T-cell (primary cell): ENCODE measurements at regions not wholly inside any gene's neighbourhood (a gene's known extent, or its start where the extent isn't known, plus 50 kb on each side); places are given as distances from the start of the nearest gene placed in this dataset.

Source experiments
- ATAC-seq, 4 experiments: fragments of 200-7000 bp in 3 of 4; fragments of 150-1000 bp in 1 of 4; cut with Tn5 transposase; replicated peaks in 1 of 4; 1 replicate in 3 of 4; 2 replicates in 1 of 4; pipeline ENCODE4 v1.10.0; 2021; ENCODE audit warnings: moderate library complexity in 3 of 4, mild to moderate bottlenecking in 2 of 4, moderate number of reproducible peaks in 1 of 4
- CTCF ChIA-PET, 2 donors: fragments of 300-600 bp; sonication (Branson Sonifier 250); formaldehyde crosslinking; loops; one replicate each; lab custom pipeline; 2022; ENCODE audit warnings: antibody characterized with exemption in 2 of 2; lab: Charles Lee
- POLR2A ChIA-PET, 2 donors: fragments of 300-600 bp; sonication (Branson Sonifier 250); formaldehyde crosslinking; loops; one replicate each; lab custom pipeline; 2022; ENCODE audit warnings: antibody characterized with exemption in 2 of 2; lab: Charles Lee
- DNase-seq, 35 experiments: peaks; one replicate each; pipeline versions ENCODE4 v3.0.0 to v3.0.0-alpha.2; 2013 to 2023
- H3K27ac ChIP-seq: one replicate; pipeline ENCODE4 v1.5.1; 2013; ENCODE audit warnings: low read length
- H3K27me3 ChIP-seq, 2 experiments: replicated peaks in 1 of 2; 1 replicate in 1 of 2; 2 replicates in 1 of 2; pipeline versions ENCODE4 v1.6.1 to v1.7.0; 2013; ENCODE audit warnings: low read length in 1 of 2, mixed read lengths in 1 of 2; ENCODE audit not compliant: control insufficient read depth in 2 of 2, insufficient read depth in 2 of 2; ENCODE audit errors: extremely low read depth in 1 of 2
- H3K36me3 ChIP-seq, 2 donors: 1 replicate in 1 of 2; 2 replicates in 1 of 2; pipeline versions ENCODE4 v1.6.1 to v1.7.0; 2013; ENCODE audit warnings: low read length in 1 of 2; ENCODE audit not compliant: control insufficient read depth in 2 of 2, insufficient read depth in 1 of 2; ENCODE audit errors: extremely low read depth in 1 of 2
- H3K4me1 ChIP-seq, 2 experiments: 1 replicate in 1 of 2; 2 replicates in 1 of 2; pipeline versions ENCODE4 v1.6.1 to v1.7.0; 2013; ENCODE audit warnings: low read length in 2 of 2, mixed read lengths in 1 of 2; ENCODE audit not compliant: insufficient read depth in 2 of 2, control insufficient read depth in 1 of 2; ENCODE audit errors: extremely low read depth in 1 of 2
- H3K4me3 ChIP-seq, 2 donors: 1 replicate in 1 of 2; 2 replicates in 1 of 2; pipeline versions ENCODE4 v1.5.1 to v1.7.0; 2013; ENCODE audit warnings: mild to moderate bottlenecking in 2 of 2, low read length in 1 of 2, moderate library complexity in 1 of 2; ENCODE audit not compliant: control insufficient read depth in 1 of 2; ENCODE audit errors: extremely low read depth in 1 of 2
- H3K9me3 ChIP-seq: 2 replicates; pipeline ENCODE4 v1.7.0; 2013
- H3K27ac Mint-ChIP-seq, 2 donors: one replicate each; pipeline ENCODE4 v1.8.0; 2020 to 2021; ENCODE audit warnings: mild to moderate bottlenecking in 2 of 2, mixed read lengths in 2 of 2
- H3K27me3 Mint-ChIP-seq, 2 donors: one replicate each; pipeline ENCODE4 v1.8.0; 2021 to 2022; ENCODE audit warnings: mixed read lengths in 2 of 2
- H3K36me3 Mint-ChIP-seq: one replicate; pipeline ENCODE4 v1.8.0; 2021; ENCODE audit warnings: mixed read lengths
- H3K4me1 Mint-ChIP-seq, 3 donors: one replicate each; pipeline ENCODE4 v1.8.0; 2020 to 2022; ENCODE audit warnings: mixed read lengths in 3 of 3, mild to moderate bottlenecking in 1 of 3
- H3K4me3 Mint-ChIP-seq, 3 donors: one replicate each; pipeline ENCODE4 v1.8.0; 2020 to 2022; ENCODE audit warnings: mild to moderate bottlenecking in 3 of 3, mixed read lengths in 3 of 3, moderate library complexity in 3 of 3
- H3K9me3 Mint-ChIP-seq, 3 donors: one replicate each; pipeline ENCODE4 v1.8.0; 2020 to 2022; ENCODE audit warnings: mixed read lengths in 3 of 3
- WGBS: methylation state at CpG from one replicate; pipeline ENCODE4 v1.1.5; 2013; ENCODE audit warnings: missing lambda C conversion rate; ENCODE audit not compliant: insufficient coverage; 5-methylcytosine and 5-hydroxymethylcytosine counted together

GRCh38 chr2:220014961-220015360 is 387.5 kb downstream of the SLC4A3 start:
- H3K4me1 Mint-ChIP-seq = no peaks in the 10 kb centered on the region
- Histone ChIP-seq H3K4me1 (no peaks in the 10 kb centered on the region), H3K4me3 (no peak overlapping the region), H3K9me3 (no peaks in the 10 kb centered on the region), H3K36me3 (no peaks in the 10 kb centered on the region), H3K27me3 (no peaks in the 10 kb centered on the region), H3K27ac (no peak overlapping the region)
- DNase-seq (no peak), ATAC-seq (no peak)
- CTCF ChIA-PET = no interaction called here
- no peak overlapping the region for H3K4me3 Mint-ChIP-seq
- no peak overlapping the region for H3K27ac Mint-ChIP-seq
- no CpG with 5 or more reads among the region's 2 CpGs for WGBS
- H3K36me3 Mint-ChIP-seq = no peaks in the 10 kb centered on the region
- peaks cover 0 to 4% of the 10 kb centered on the region in 2 donors for H3K27me3 Mint-ChIP-seq
- POLR2A ChIA-PET = no interaction called here
- H3K9me3 Mint-ChIP-seq = peaks cover 0 to 5% (median 3%) of the 10 kb centered on the region in 3 donors

- H3K27ac ChIP-seq = no peak overlapping the region
- Mint-ChIP-seq H3K4me1 (no peaks in the 10 kb centered on the region), H3K27me3 (no peaks in the 10 kb centered on the region), H3K36me3 (no peaks in the 10 kb centered on the region), H3K27ac (no peak overlapping the region), H3K4me3 (no peak overlapping the region), H3K9me3 (peaks cover 0 to 5% (median 0%) of the 10 kb centered on the region in 3 donors)
- DNase-seq (no peak), ATAC-seq (no peak)
- POLR2A ChIA-PET = no interaction called here
- H3K27me3 ChIP-seq = no peaks in the 10 kb centered on the region
- no peaks in the 10 kb centered on the region for H3K36me3 ChIP-seq
- no peaks in the 10 kb centered on the region for H3K4me1 ChIP-seq
- no peaks in the 10 kb centered on the region for H3K9me3 ChIP-seq
- H3K4me3 ChIP-seq = no peak overlapping the region
- WGBS = no CpG with 5 or more reads among the region's 1 CpG
- CTCF ChIA-PET = no interaction called here
Observed at GRCh38 chr2:220015576-220015975, 388.1 kb downstream of the SLC4A3 start.

GRCh38 chr2:220025207-220025606 is 397.8 kb downstream of the SLC4A3 start:
- Histone ChIP-seq H3K27ac (no peak overlapping the region), H3K4me1 (no peaks in the 10 kb centered on the region), H3K9me3 (no peaks in the 10 kb centered on the region), H3K27me3 (no peaks in the 10 kb centered on the region), H3K4me3 (no peak overlapping the region), H3K36me3 (no peaks in the 10 kb centered on the region)
- DNase-seq (no peak), ATAC-seq (no peak)
- no peak overlapping the region for H3K27ac Mint-ChIP-seq
- peaks cover 0 to 8% of the 10 kb centered on the region in 2 donors for H3K27me3 Mint-ChIP-seq
- H3K4me1 Mint-ChIP-seq = no peaks in the 10 kb centered on the region
- WGBS = no CpG with 5 or more reads among the region's 1 CpG
- ChIA-PET POLR2A (no interaction called here), CTCF (no interaction called here)
- peaks cover 0 to 3% (median 0%) of the 10 kb centered on the region in 3 donors for H3K9me3 Mint-ChIP-seq
- H3K36me3 Mint-ChIP-seq = no peaks in the 10 kb centered on the region
- no peak overlapping the region for H3K4me3 Mint-ChIP-seq

- no peak overlapping the region for H3K27ac Mint-ChIP-seq
- no peaks in the 10 kb centered on the region for H3K4me1 Mint-ChIP-seq
- WGBS = no CpG with 5 or more reads among the region's 1 CpG
Observed at GRCh38 chr2:220029013-220029412, 401.6 kb downstream of the SLC4A3 start.

GRCh38 chr2:220033546-220033945 is 406.1 kb downstream of the SLC4A3 start:
- no peaks in the 10 kb centered on the region for H3K4me1 ChIP-seq
- no peak overlapping the region for H3K27ac Mint-ChIP-seq
- H3K36me3 Mint-ChIP-seq = no peaks in the 10 kb centered on the region
- H3K9me3 Mint-ChIP-seq = no peaks in the 10 kb centered on the region
- no peaks in the 10 kb centered on the region for H3K27me3 ChIP-seq
- ChIA-PET POLR2A (no interaction called here), CTCF (no interaction called here)
- no peaks in the 10 kb centered on the region for H3K9me3 ChIP-seq
- no peaks in the 10 kb centered on the region for H3K36me3 ChIP-seq
- H3K27me3 Mint-ChIP-seq = no peaks in the 10 kb centered on the region
- H3K27ac ChIP-seq = no peak overlapping the region
- no peaks in the 10 kb centered on the region for H3K4me1 Mint-ChIP-seq
- DNase-seq = no peak
- no peak for ATAC-seq
- H3K4me3 Mint-ChIP-seq = no peak overlapping the region
- 88% methylated on average over 1 of the region's 1 CpG for WGBS
- H3K4me3 ChIP-seq = no peak overlapping the region

More at GRCh38 chr2:220029013-220029412, 401.6 kb downstream of the SLC4A3 start:
- ChIA-PET CTCF (no interaction called here), POLR2A (no interaction called here)
- no peaks in the 10 kb centered on the region for H3K36me3 ChIP-seq
- no peaks in the 10 kb centered on the region for H3K4me1 ChIP-seq
- H3K4me3 ChIP-seq = no peak overlapping the region
- H3K4me3 Mint-ChIP-seq = no peak overlapping the region
- ATAC-seq = no peak
- H3K9me3 ChIP-seq = no peaks in the 10 kb centered on the region
- peaks cover 0 to under 1% (median 0%) of the 10 kb centered on the region in 3 donors for H3K9me3 Mint-ChIP-seq
- DNase-seq = no peak
- no peak overlapping the region for H3K27ac ChIP-seq
- no peaks in the 10 kb centered on the region for H3K27me3 ChIP-seq
- no peaks in the 10 kb centered on the region for H3K36me3 Mint-ChIP-seq
- H3K27me3 Mint-ChIP-seq = peaks cover 0 to 8% of the 10 kb centered on the region in 2 donors

GRCh38 chr2:220034426-220035130 is 407.1 kb downstream of the SLC4A3 start:
- no peaks in the 10 kb centered on the region for H3K27me3 Mint-ChIP-seq
- H3K27ac Mint-ChIP-seq = no peak overlapping the region
- no peaks in the 10 kb centered on the region for H3K4me1 Mint-ChIP-seq
- ChIA-PET POLR2A (no interaction called here), CTCF (no interaction called here)
- H3K4me3 Mint-ChIP-seq = no peak overlapping the region
- Histone ChIP-seq H3K4me1 (no peaks in the 10 kb centered on the region), H3K27ac (no peak overlapping the region), H3K4me3 (no peak overlapping the region), H3K27me3 (no peaks in the 10 kb centered on the region), H3K36me3 (no peaks in the 10 kb centered on the region), H3K9me3 (no peaks in the 10 kb centered on the region)
- no peaks in the 10 kb centered on the region for H3K9me3 Mint-ChIP-seq
- no peaks in the 10 kb centered on the region for H3K36me3 Mint-ChIP-seq
- no peak for ATAC-seq
- DNase-seq = no peak

- no peak overlapping the region for H3K4me3 ChIP-seq
- H3K27me3 ChIP-seq = peaks cover 0 to 2% of the 10 kb centered on the region in 2 experiments
- H3K27ac ChIP-seq = no peak overlapping the region
- no peak for ATAC-seq
- no peak for DNase-seq
- CTCF ChIA-PET = no interaction called here
- POLR2A ChIA-PET = no interaction called here
- H3K9me3 Mint-ChIP-seq = no peaks in the 10 kb centered on the region
- H3K27me3 Mint-ChIP-seq = no peaks in the 10 kb centered on the region
- H3K27ac Mint-ChIP-seq = no peak overlapping the region
- no peaks in the 10 kb centered on the region for H3K4me1 ChIP-seq
- H3K9me3 ChIP-seq = no peaks in the 10 kb centered on the region
- no peaks in the 10 kb centered on the region for H3K36me3 Mint-ChIP-seq
- H3K36me3 ChIP-seq = no peaks in the 10 kb centered on the region
- H3K4me1 Mint-ChIP-seq = no peaks in the 10 kb centered on the region
- no peak overlapping the region for H3K4me3 Mint-ChIP-seq
Observed at GRCh38 chr2:220036431-220036830, 409.0 kb downstream of the SLC4A3 start.
